GM19463 (cell line): ENCODE measurements at regions not wholly inside any gene's neighbourhood (a gene's known extent, or its start where the extent isn't known, plus 50 kb on each side); places are given as distances from the start of the nearest gene placed in this dataset.

Experiments
- ATAC-seq: cut with Tn5 transposase; IDR thresholded peaks from one replicate; pipeline ENCODE4 v1.9.1; 2021; ENCODE audit warnings: mild to moderate bottlenecking, moderate library complexity; ENCODE audit not compliant: unreplicated experiment

GRCh38 chr4:188197566-188197965, 58.3 kb downstream of the TRIML1 start:
- no peak for ATAC-seq

- no peak for ATAC-seq
Measured at GRCh38 chr4:188198982-188199792, 59.9 kb downstream of the TRIML1 start.

GRCh38 chr4:188201851-188202250, 62.6 kb downstream of the TRIML1 start:
- ATAC-seq, result no peak

GRCh38 chr4:188206783-188207182, 67.5 kb downstream of the TRIML1 start:
- ATAC-seq, result no peak

- no peak for ATAC-seq
Measured at GRCh38 chr4:188214861-188215260, 75.6 kb downstream of the TRIML1 start.

GRCh38 chr4:188218392-188218791, 79.2 kb downstream of the TRIML1 start:
- ATAC-seq, result no peak

- no peak for ATAC-seq
Measured at GRCh38 chr4:188220006-188220405, 80.8 kb downstream of the TRIML1 start.

GRCh38 chr4:188221090-188221489, 81.8 kb downstream of the TRIML1 start:
- ATAC-seq, result no peak

- ATAC-seq, result no peak
Measured at GRCh38 chr4:188228279-188228678, 89.0 kb downstream of the TRIML1 start.

GRCh38 chr4:188232428-188232827, 93.2 kb downstream of the TRIML1 start:
- ATAC-seq, result no peak

GRCh38 chr4:188242041-188242440, 102.8 kb downstream of the TRIML1 start:
- ATAC-seq, result no peak

GRCh38 chr4:188245651-188246050, 106.4 kb downstream of the TRIML1 start:
- no peak for ATAC-seq

GRCh38 chr4:188246488-188246887, 107.2 kb downstream of the TRIML1 start:
- ATAC-seq, result no peak

- ATAC-seq, result no peak
Measured at GRCh38 chr4:188254211-188254610, 115.0 kb downstream of the TRIML1 start.

GRCh38 chr4:188262464-188262863, 123.2 kb downstream of the TRIML1 start:
- no peak for ATAC-seq

- ATAC-seq, result no peak
Measured at GRCh38 chr4:188263321-188263720, 124.1 kb downstream of the TRIML1 start.

GRCh38 chr4:188266386-188266785, 127.1 kb downstream of the TRIML1 start:
- no peak for ATAC-seq

- ATAC-seq, result no peak
Measured at GRCh38 chr4:188268131-188268908, 129.1 kb downstream of the TRIML1 start.

GRCh38 chr4:188270273-188271069, 131.2 kb downstream of the TRIML1 start:
- no peak for ATAC-seq

- no peak for ATAC-seq
Measured at GRCh38 chr4:188275686-188276085, 136.4 kb downstream of the TRIML1 start.

- no peak for ATAC-seq
Measured at GRCh38 chr4:188279184-188279583, 139.9 kb downstream of the TRIML1 start.
